ENCODE measurements at regions not wholly inside any gene's neighbourhood (a gene's known extent, or its start where the extent isn't known, plus 50 kb on each side); places are given as distances from the start of the nearest gene placed in this dataset.
A peak's percentile ranks its signal among the peaks of the same experiment; 100 is the strongest.

GRCh38 chr7:155372782-155373358, 75.2 kb downstream of the INSIG1 start:
- no peak for TF ChIP-seq POLR2A (IDR thresholded peaks at IDR 0.05; ENCODE audit: low read depth, low read length)
- no peak for TF ChIP-seq POLR2AphosphoS5 (IDR thresholded peaks at IDR 0.05; ENCODE audit: insufficient read depth, low read depth, low read length)
- TF ChIP-seq CTCF (IDR thresholded peaks at IDR 0.05; ENCODE audit: extremely low read depth in 1 of 2, insufficient read depth in 1 of 2, low read depth in 1 of 2, low read length in 2 of 2): peak in 1 of 2 donors; percentile 1
- TF ChIP-seq EZH2 (IDR thresholded peaks at IDR 0.05; ENCODE audit: borderline replicate concordance, low read depth, low read length, severe bottlenecking): no peak
- no peak for TF ChIP-seq GATA2 (IDR thresholded peaks at IDR 0.05; ENCODE audit: insufficient read depth, insufficient read length, low read depth, low read length)
- TF ChIP-seq MAX (IDR thresholded peaks at IDR 0.05; ENCODE audit: insufficient read depth, insufficient read length): no peak
- no peak for TF ChIP-seq MYC (IDR thresholded peaks at IDR 0.05; ENCODE audit: low read depth, low read length)
